ENCODE measurements at regions not wholly inside any gene's neighbourhood (a gene's known extent, or its start where the extent isn't known, plus 50 kb on each side); places are given as distances from the start of the nearest gene placed in this dataset.
A peak's percentile ranks its signal among the peaks of the same experiment; 100 is the strongest.

GRCh38 chr2:195425328-195425727 is 231.7 kb upstream of the SLC39A10 start:
- H3K9me3 ChIP-seq (ENCODE audit: low read length): no peaks in the 10 kb centered on the region
- no peak overlapping the region for H3K4me3 ChIP-seq (ENCODE audit: low read depth, low read length, poor library complexity, severe bottlenecking)
- no peaks in the 10 kb centered on the region for H3K9me2 ChIP-seq (ENCODE audit: insufficient read depth, low read length)
- H3K4me1 ChIP-seq (ENCODE audit: insufficient read depth, low read length, poor library complexity, severe bottlenecking): no peaks in the 10 kb centered on the region
- ChIA-PET CTCF (ENCODE audit: unreplicated experiment) (no interaction called here), POLR2A (no interaction called here)
- H3K27ac ChIP-seq (ENCODE audit: low read depth, low read length, poor library complexity, severe bottlenecking): no peak overlapping the region
- no peaks in the 10 kb centered on the region for H3K79me2 ChIP-seq (ENCODE audit: insufficient read depth, low read depth, low read length)
- no peak overlapping the region for H3K4me2 ChIP-seq (ENCODE audit: low read length)
- TF ChIP-seq CTCF (conservative IDR thresholded peaks at IDR 0.05; ENCODE audit: low read length) (no peak), EZH2phosphoT487 (IDR thresholded peaks at IDR 0.05; ENCODE audit: borderline replicate concordance, low read depth, low read length) (no peak)
- H4K20me1 ChIP-seq (ENCODE audit: insufficient read depth, low read length): no peaks in the 10 kb centered on the region
- H2AFZ ChIP-seq (ENCODE audit: low read length): no peak overlapping the region
- DNase-seq (ENCODE audit: low spot score): no peak
- BruUV-seq (replicated peaks): no TSS peak
- intact Hi-C loops (cut with micrococcal nuclease; ENCODE audit: unreplicated experiment): no loop called here
- H3K36me3 ChIP-seq (ENCODE audit: insufficient read depth, low read length): no peaks in the 10 kb centered on the region

GRCh38 chr2:195419033-195419432 is 238.0 kb upstream of the SLC39A10 start:
- no TSS peak for BruUV-seq (replicated peaks)
- Histone ChIP-seq H4K20me1 (ENCODE audit: insufficient read depth, low read length) (no peaks in the 10 kb centered on the region), H3K4me1 (ENCODE audit: insufficient read depth, low read length, poor library complexity, severe bottlenecking) (peaks cover 8% of the 10 kb centered on the region), H3K4me3 (ENCODE audit: low read depth, low read length, poor library complexity, severe bottlenecking) (no peak overlapping the region), H3K9me2 (ENCODE audit: insufficient read depth, low read length) (no peaks in the 10 kb centered on the region), H2AFZ (ENCODE audit: low read length) (no peak overlapping the region), H3K79me2 (ENCODE audit: insufficient read depth, low read depth, low read length) (no peaks in the 10 kb centered on the region), H3K36me3 (ENCODE audit: insufficient read depth, low read length) (no peaks in the 10 kb centered on the region), H3K27ac (ENCODE audit: low read depth, low read length, poor library complexity, severe bottlenecking) (no peak overlapping the region), H3K4me2 (ENCODE audit: low read length) (no peak overlapping the region), H3K9me3 (ENCODE audit: low read length) (no peaks in the 10 kb centered on the region)
- ChIA-PET CTCF (ENCODE audit: unreplicated experiment) (no interaction called here), POLR2A (interaction anchor here (0.7 to 1.6 kb wide), 5 partner anchors 13 to 78 kb away, joined by 3 to 7 read pairs (median 3); no protein-coding TSS in a partner anchor)
- intact Hi-C loops (cut with micrococcal nuclease; ENCODE audit: unreplicated experiment): no loop called here
- no peak for DNase-seq (ENCODE audit: low spot score)
- TF ChIP-seq EZH2phosphoT487 (IDR thresholded peaks at IDR 0.05; ENCODE audit: borderline replicate concordance, low read depth, low read length): no peak
- no peak for TF ChIP-seq CTCF (conservative IDR thresholded peaks at IDR 0.05; ENCODE audit: low read length)

- H4K20me1 ChIP-seq (ENCODE audit: insufficient read depth, low read length): no peaks in the 10 kb centered on the region
- peaks cover 11% of the 10 kb centered on the region for H3K4me1 ChIP-seq (ENCODE audit: insufficient read depth, low read length, poor library complexity, severe bottlenecking)
- no peaks in the 10 kb centered on the region for H3K36me3 ChIP-seq (ENCODE audit: insufficient read depth, low read length)
- H3K27ac ChIP-seq (ENCODE audit: low read depth, low read length, poor library complexity, severe bottlenecking): no peak overlapping the region
- no TSS peak for BruUV-seq (replicated peaks)
- ChIA-PET CTCF (ENCODE audit: unreplicated experiment) (no interaction called here), POLR2A (interaction anchor here (0.6 to 1.3 kb wide), 4 partner anchors 9 to 28 kb away, joined by 3 to 4 read pairs (median 3); no protein-coding TSS in a partner anchor)
- peak overlapping the region; percentile 25; the same call in 1 of the 2 replicates for H2AFZ ChIP-seq (ENCODE audit: low read length)
- H3K9me3 ChIP-seq (ENCODE audit: low read length): no peaks in the 10 kb centered on the region
- intact Hi-C loops (cut with micrococcal nuclease; ENCODE audit: unreplicated experiment): no loop called here
- DNase-seq (ENCODE audit: low spot score): peak; percentile 16
- H3K4me3 ChIP-seq (ENCODE audit: low read depth, low read length, poor library complexity, severe bottlenecking): no peak overlapping the region
- no peak overlapping the region for H3K4me2 ChIP-seq (ENCODE audit: low read length)
- H3K9me2 ChIP-seq (ENCODE audit: insufficient read depth, low read length): no peaks in the 10 kb centered on the region
- no peaks in the 10 kb centered on the region for H3K79me2 ChIP-seq (ENCODE audit: insufficient read depth, low read depth, low read length)
- TF ChIP-seq EZH2phosphoT487 (IDR thresholded peaks at IDR 0.05; ENCODE audit: borderline replicate concordance, low read depth, low read length) (no peak), CTCF (conservative IDR thresholded peaks at IDR 0.05; ENCODE audit: low read length) (no peak)
Measured at GRCh38 chr2:195414537-195415100, 242.4 kb upstream of the SLC39A10 start.
